HL-60 (cell line): ENCODE measurements at regions not wholly inside any gene's neighbourhood (a gene's known extent, or its start where the extent isn't known, plus 50 kb on each side); places are given as distances from the start of the nearest gene placed in this dataset.

Experiments used
- DNase-seq, 2 experiments: peaks; one replicate each; pipeline ENCODE4 v3.0.0-alpha.2; 2010 to 2020; ENCODE audit warnings: low read depth in 1 of 2, low spot score in 1 of 2
- H3K27ac ChIP-seq: fragments of 250-450 bp; sonication (Bioruptor Pico); replicated peaks from 2 replicates; pipeline ENCODE4 v1.5.1; 2020; ENCODE audit warnings: mild to moderate bottlenecking, moderate library complexity
- H3K27me3 ChIP-seq: fragments of 250-450 bp; sonication (Bioruptor Pico); 2 replicates; pipeline ENCODE4 v1.5.1; 2021; ENCODE audit warnings: mild to moderate bottlenecking, moderate library complexity; ENCODE audit not compliant: insufficient read depth, poor library complexity, severe bottlenecking
- H3K4me3 ChIP-seq: replicated peaks from 2 replicates; pipeline ENCODE4 v1.5.1; 2011; ENCODE audit warnings: mild to moderate bottlenecking, control low read depth, low read length; ENCODE audit not compliant: insufficient read depth
- CTCF ChIP-seq: IDR thresholded peaks from one replicate; pipeline ENCODE4 v1.5.1; 2011; ENCODE audit warnings: low read length, control low read depth, inconsistent platforms; ENCODE audit not compliant: insufficient read depth
- GABPA ChIP-seq: IDR thresholded peaks from 2 replicates; pipeline ENCODE4 v1.6.1; 2012; ENCODE audit warnings: low read depth
- POLR2AphosphoS5 ChIP-seq: IDR thresholded peaks from 2 replicates; pipeline ENCODE4 v1.6.1; 2012; ENCODE audit warnings: low read depth
- REST ChIP-seq: IDR thresholded peaks from 2 replicates; pipeline ENCODE4 v1.6.1; 2012; ENCODE audit warnings: low read depth; ENCODE audit not compliant: insufficient replicate concordance
- SPI1 ChIP-seq: IDR thresholded peaks from 2 replicates; pipeline ENCODE4 v1.6.1; 2012; ENCODE audit warnings: low read depth, mild to moderate bottlenecking, borderline replicate concordance

- DNase-seq = no peak
- no peak for TF ChIP-seq POLR2AphosphoS5
- no peak for TF ChIP-seq SPI1
- TF ChIP-seq GABPA = no peak
- TF ChIP-seq REST = no peak
- TF ChIP-seq CTCF = no peak
- H3K27me3 ChIP-seq = no peaks in the 10 kb centered on the region
- H3K4me3 ChIP-seq = no peak overlapping the region
- no peak overlapping the region for H3K27ac ChIP-seq
Observed at GRCh38 chr1:224521904-224522734, 87.5 kb upstream of the WDR26 start.

- H3K27me3 ChIP-seq = no peaks in the 10 kb centered on the region
- TF ChIP-seq GABPA (no peak), SPI1 (no peak), CTCF (no peak), POLR2AphosphoS5 (no peak), REST (no peak)
- no peak overlapping the region for H3K27ac ChIP-seq
- no peak for DNase-seq
- no peak overlapping the region for H3K4me3 ChIP-seq
Observed at GRCh38 chr1:224523676-224524075, 89.1 kb upstream of the WDR26 start.

GRCh38 chr1:224524679-224525078 is 90.1 kb upstream of the WDR26 start:
- Histone ChIP-seq H3K27ac (no peak overlapping the region), H3K27me3 (no peaks in the 10 kb centered on the region), H3K4me3 (no peak overlapping the region)
- TF ChIP-seq POLR2AphosphoS5 = no peak
- TF ChIP-seq REST = no peak
- TF ChIP-seq CTCF = no peak
- no peak for TF ChIP-seq GABPA
- no peak for TF ChIP-seq SPI1
- DNase-seq = no peak
